H1 (cell line): ENCODE measurements at regions not wholly inside any gene's neighbourhood (a gene's known extent, or its start where the extent isn't known, plus 50 kb on each side); places are given as distances from the start of the nearest gene placed in this dataset.

ENCODE experiments used
- CTCF ChIA-PET: fragments of 300-600 bp; sonication (Branson Sonifier 250); formaldehyde crosslinking; loops from one replicate; lab custom pipeline; 2021; ENCODE audit not compliant: partially characterized antibody; lab: Charles Lee
- POLR2A ChIA-PET: fragments of 300-600 bp; sonication (Branson Sonifier 250); formaldehyde crosslinking; loops from one replicate; lab custom pipeline; 2021; ENCODE audit warnings: inconsistent platforms; ENCODE audit not compliant: partially characterized antibody; lab: Charles Lee
- DNase-seq, 2 experiments: peaks; one replicate each; pipeline versions ENCODE4 v3.0.0 to v3.0.0-alpha.2; 2010 to 2022; ENCODE audit warnings: low spot score in 2 of 2, low read depth in 1 of 2, mixed read lengths in 1 of 2
- FAIRE-seq: peaks from 2 replicates; lab custom pipeline; 2011; peaks lifted over from hg19 to GRCh38; lab: Jason Lieb, UNC
- H2AFZ ChIP-seq: 2 replicates; pipeline ENCODE4 v1.8.1; 2012; ENCODE audit warnings: low read length, inconsistent platforms
- H2AK5ac ChIP-seq: 2 replicates; pipeline ENCODE4 v1.6.1; 2013; ENCODE audit warnings: low read depth, low read length
- H2BK120ac ChIP-seq: replicated peaks from 2 replicates; pipeline ENCODE3; 2013; ENCODE audit warnings: low read depth, low read length, inconsistent platforms
- H2BK12ac ChIP-seq: 2 replicates; pipeline ENCODE4 v1.6.1; 2013; ENCODE audit warnings: low read depth, low read length
- H2BK15ac ChIP-seq: 2 replicates; pipeline ENCODE4 v1.6.1; 2013; ENCODE audit warnings: low read length
- H2BK20ac ChIP-seq: 2 replicates; pipeline ENCODE4 v1.6.1; 2013; ENCODE audit warnings: low read length
- H2BK5ac ChIP-seq: 2 replicates; pipeline ENCODE4 v1.6.1; 2013; ENCODE audit warnings: low read depth, low read length
- H3K14ac ChIP-seq: 2 replicates; pipeline ENCODE4 v1.6.1; 2013; ENCODE audit warnings: inconsistent platforms; ENCODE audit not compliant: insufficient read length
- H3K18ac ChIP-seq: 2 replicates; pipeline ENCODE4 v1.6.1; 2013; ENCODE audit warnings: low read length; ENCODE audit errors: extremely low read depth
- H3K23ac ChIP-seq: 2 replicates; pipeline ENCODE4 v1.6.1; 2013; ENCODE audit warnings: inconsistent platforms; ENCODE audit not compliant: insufficient read length
- H3K23me2 ChIP-seq: 2 replicates; pipeline ENCODE4 v1.6.1; 2013; ENCODE audit warnings: low read depth, low read length
- H3K27ac ChIP-seq: 2 replicates; pipeline ENCODE4 v1.6.1; 2011; ENCODE audit warnings: low read depth, low read length, inconsistent platforms
- H3K27me3 ChIP-seq, 4 experiments: replicated peaks in 1 of 4; 1 replicate in 1 of 4; 2 replicates in 3 of 4; pipeline versions ENCODE4 v1.6.1 to v1.8.1; 2011 to 2013; ENCODE audit warnings: low read length in 3 of 4, mild to moderate bottlenecking in 3 of 4, inconsistent platforms in 2 of 4, mixed read lengths in 2 of 4, moderate library complexity in 1 of 4; ENCODE audit not compliant: control insufficient read depth in 3 of 4, insufficient read depth in 3 of 4; ENCODE audit errors: extremely low read depth in 1 of 4
- H3K36me3 ChIP-seq, 4 experiments: 2 replicates each; pipeline versions ENCODE4 v1.6.1 to v1.8.1; 2011 to 2013; ENCODE audit warnings: mild to moderate bottlenecking in 4 of 4, low read length in 3 of 4, moderate library complexity in 2 of 4, control low read depth in 1 of 4, inconsistent platforms in 1 of 4; ENCODE audit not compliant: insufficient read depth in 4 of 4, control insufficient read depth in 2 of 4
- H3K4ac ChIP-seq: replicated peaks from 2 replicates; pipeline ENCODE3; 2013; ENCODE audit warnings: low read length, low read depth, mixed read lengths, inconsistent platforms; ENCODE audit not compliant: insufficient read length
- H3K4me1 ChIP-seq, 4 experiments: replicated peaks in 1 of 4; 1 replicate in 1 of 4; 2 replicates in 3 of 4; pipeline versions ENCODE4 v1.6.1 to v1.8.1; 2011 to 2013; ENCODE audit warnings: low read length in 3 of 4, inconsistent platforms in 2 of 4, mixed read lengths in 1 of 4; ENCODE audit not compliant: insufficient read depth in 4 of 4, control insufficient read depth in 3 of 4
- H3K4me2 ChIP-seq, 2 experiments: 2 replicates each; pipeline versions ENCODE4 v1.6.1 to v1.8.1; 2011 to 2013; ENCODE audit warnings: low read depth in 2 of 2, low read length in 2 of 2, control low read depth in 1 of 2, inconsistent platforms in 1 of 2, mild to moderate bottlenecking in 1 of 2; ENCODE audit not compliant: insufficient read depth in 1 of 2
- H3K4me3 ChIP-seq, 4 experiments: fragments of 200-600, 300-600 bp in 1 of 4; sonication (generic), shearing (Covaris generic), sonication (Bioruptor Twin) in 1 of 4; 2 replicates each; pipeline versions ENCODE4 v1.5.1 to v1.8.1; 2011 to 2016; ENCODE audit warnings: low read length in 4 of 4, low read depth in 3 of 4, control low read depth in 2 of 4, inconsistent platforms in 2 of 4, mild to moderate bottlenecking in 2 of 4, mixed read lengths in 1 of 4, moderate library complexity in 1 of 4; ENCODE audit not compliant: insufficient read depth in 2 of 4; ENCODE audit errors: extremely low read depth in 1 of 4
- H3K56ac ChIP-seq: replicated peaks from 2 replicates; pipeline ENCODE3; 2013; ENCODE audit warnings: low read depth, mild to moderate bottlenecking, mixed read lengths, low read length, inconsistent platforms; ENCODE audit not compliant: insufficient read length
- H3K79me1 ChIP-seq: 2 replicates; pipeline ENCODE4 v1.6.1; 2013; ENCODE audit warnings: low read depth, low read length, control low read depth
- H3K79me2 ChIP-seq, 2 experiments: 2 replicates each; pipeline versions ENCODE4 v1.6.1 to v1.8.1; 2012 to 2013; ENCODE audit warnings: low read length in 2 of 2, mild to moderate bottlenecking in 2 of 2, inconsistent platforms in 1 of 2; ENCODE audit not compliant: insufficient read depth in 2 of 2, control insufficient read depth in 1 of 2
- H3K9ac ChIP-seq, 4 experiments: replicated peaks in 1 of 4; 1 replicate in 1 of 4; 2 replicates in 3 of 4; pipeline versions ENCODE4 v1.6.1 to v1.8.1; 2011 to 2013; ENCODE audit warnings: low read depth in 3 of 4, low read length in 3 of 4, control low read depth in 2 of 4, mild to moderate bottlenecking in 2 of 4, moderate library complexity in 2 of 4, inconsistent platforms in 1 of 4; ENCODE audit errors: extremely low read depth in 1 of 4
- H3K9me3 ChIP-seq, 2 experiments: 2 replicates each; pipeline versions ENCODE4 v1.6.1 to v1.8.1; 2012 to 2013; ENCODE audit warnings: mild to moderate bottlenecking in 2 of 2, moderate library complexity in 2 of 2, control low read depth in 1 of 2, inconsistent platforms in 1 of 2, low read depth in 1 of 2, low read length in 1 of 2, mixed read lengths in 1 of 2; ENCODE audit not compliant: insufficient read depth in 2 of 2
- H4K20me1 ChIP-seq, 2 experiments: replicated peaks in 1 of 2; 2 replicates each; pipeline versions ENCODE3 to v1.8.1; 2011 to 2013; ENCODE audit warnings: inconsistent platforms in 2 of 2, low read length in 2 of 2, mild to moderate bottlenecking in 1 of 2; ENCODE audit not compliant: insufficient read depth in 2 of 2, control insufficient read depth in 1 of 2
- H4K5ac ChIP-seq: 2 replicates; pipeline ENCODE4 v1.6.1; 2013; ENCODE audit warnings: low read length, low read depth, mixed read lengths, inconsistent platforms; ENCODE audit not compliant: insufficient read length
- H4K8ac ChIP-seq: 2 replicates; pipeline ENCODE4 v1.8.0; 2013; ENCODE audit warnings: mild to moderate bottlenecking, moderate library complexity, low read length, inconsistent platforms; ENCODE audit not compliant: insufficient read depth; ENCODE audit errors: extremely low read depth
- H4K91ac ChIP-seq: replicated peaks from 2 replicates; pipeline ENCODE3; 2013; ENCODE audit warnings: low read length, mixed read lengths, inconsistent platforms; ENCODE audit not compliant: insufficient read length
- ASH2L ChIP-seq: fragments of 200-600, 300-600 bp; sonication (generic); IDR thresholded peaks from one replicate; pipeline ENCODE4 v1.7.1; 2017; ENCODE audit warnings: low read length
- BACH1 ChIP-seq: IDR thresholded peaks from 2 replicates; pipeline ENCODE4 v1.6.1; 2012; ENCODE audit warnings: low read length, improper control_type of control experiment
- CBX5 ChIP-seq: fragments of 300-800, 300-1000 bp; sonication (generic); IDR thresholded peaks from 2 replicates; pipeline ENCODE4 v1.7.1; 2016; ENCODE audit warnings: antibody characterized with exemption, low read length, low read depth
- GABPA ChIP-seq: IDR thresholded peaks from 2 replicates; pipeline ENCODE4 v1.6.1; 2011; ENCODE audit warnings: mild to moderate bottlenecking, low read length, moderate library complexity, borderline replicate concordance; ENCODE audit not compliant: insufficient read depth
- HDAC6 ChIP-seq: IDR thresholded peaks from one replicate; pipeline ENCODE4 v1.7.1; 2012; ENCODE audit warnings: low read depth, mild to moderate bottlenecking, inconsistent platforms, low read length, moderate library complexity
- KDM5A ChIP-seq: fragments of 200-600 bp; IDR thresholded peaks from 2 replicates; pipeline ENCODE4 v1.7.1; 2012; ENCODE audit warnings: mild to moderate bottlenecking, low read length, inconsistent platforms, mixed read lengths
- NANOG ChIP-seq: IDR thresholded peaks from 2 replicates; pipeline ENCODE4 v1.6.1; 2011; ENCODE audit warnings: low read length, low read depth, mild to moderate bottlenecking, inconsistent platforms; ENCODE audit not compliant: insufficient read depth, poor library complexity, severe bottlenecking
- RFX5 ChIP-seq: IDR thresholded peaks from 2 replicates; pipeline ENCODE4 v1.6.1; 2011; ENCODE audit warnings: low read depth, low read length, improper control_type of control experiment, borderline replicate concordance
- SP2 ChIP-seq: IDR thresholded peaks from 2 replicates; pipeline ENCODE4 v1.6.1; 2012; ENCODE audit warnings: mild to moderate bottlenecking, low read length, inconsistent platforms
- SUZ12 ChIP-seq: fragments of 200-600 bp; sonication (generic); IDR thresholded peaks from 2 replicates; pipeline ENCODE4 v1.6.1; 2012; ENCODE audit warnings: mild to moderate bottlenecking, inconsistent platforms, low read length, moderate library complexity, mixed read lengths
- TEAD4 ChIP-seq: IDR thresholded peaks from 2 replicates; pipeline ENCODE4 v1.6.1; 2012; ENCODE audit warnings: low read depth, low read length, inconsistent platforms, mixed read lengths
- WGBS, 2 experiments: shearing (Covaris generic) in 1 of 2; methylation state at CpG; one replicate each; pipeline versions ENCODE4 v1.1.6 to v1.1.7; 2013 to 2015; ENCODE audit warnings: low lambda C conversion rate in 2 of 2, mixed read lengths in 2 of 2, inconsistent platforms in 1 of 2, low coverage in 1 of 2, missing lambda C conversion rate in 1 of 2; ENCODE audit not compliant: insufficient replicate concordance in 2 of 2, insufficient coverage in 1 of 2, insufficient read length in 1 of 2; ENCODE audit errors: extremely low coverage in 1 of 2, missing lambda C conversion rate in 1 of 2; 5-methylcytosine and 5-hydroxymethylcytosine counted together

DNA sequence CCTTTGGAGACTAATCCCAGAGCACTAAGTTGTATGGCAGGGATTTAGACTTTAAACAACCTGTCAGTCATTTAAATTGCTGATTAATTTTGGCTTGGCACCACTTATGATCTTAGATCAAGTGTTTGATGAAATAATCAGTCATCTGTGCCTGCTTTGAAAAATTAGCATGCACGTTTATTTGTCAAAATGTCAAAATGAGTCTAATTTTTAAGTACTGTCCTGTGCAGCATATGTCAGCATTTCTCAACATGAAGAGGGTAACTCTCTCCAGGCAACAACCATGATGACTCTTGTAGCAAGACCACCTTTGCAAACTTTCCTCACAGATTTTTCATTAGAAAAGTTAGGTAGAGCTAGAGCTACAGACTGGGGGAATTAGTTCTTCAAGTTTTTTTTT is 155.7 kb upstream of the GJE1 start:
- H3K4ac ChIP-seq: no peak overlapping the region
- H4K5ac ChIP-seq: no peak overlapping the region
- H4K8ac ChIP-seq: no peak overlapping the region
- H2BK20ac ChIP-seq: no peak overlapping the region
- no peak overlapping the region for H3K56ac ChIP-seq
- H3K4me1 ChIP-seq: no peaks in the 10 kb centered on the region
- no peak overlapping the region for H2BK15ac ChIP-seq
- no peak overlapping the region for H3K14ac ChIP-seq
- no peak overlapping the region for H2AK5ac ChIP-seq
- DNase-seq: no peak
- no peak overlapping the region for H4K91ac ChIP-seq
- no peak overlapping the region for H2AFZ ChIP-seq
- H3K79me1 ChIP-seq: no peaks in the 10 kb centered on the region
- no peak overlapping the region for H2BK120ac ChIP-seq
- no peak overlapping the region for H2BK5ac ChIP-seq
- no peak overlapping the region for H3K9ac ChIP-seq
- 93% methylated on average over 1 of the region's 1 CpG; no CpG with 5 or more reads in 1 of the 2 experiments for WGBS, 2 experiments
- no peak overlapping the region for H3K23ac ChIP-seq
- H2BK12ac ChIP-seq: no peak overlapping the region
- POLR2A ChIA-PET: no interaction called here
- CTCF ChIA-PET: interaction anchor here (0.6 to 1.2 kb wide), 2 partner anchors 12 to 327 kb away, joined by 4 to 6 read pairs; no protein-coding TSS in a partner anchor
- H3K18ac ChIP-seq: no peak overlapping the region
- no peaks in the 10 kb centered on the region for H3K36me3 ChIP-seq
- TF ChIP-seq TEAD4 (no peak), CBX5 (no peak), GABPA (no peak), RFX5 (no peak), ASH2L (no peak), SUZ12 (no peak), HDAC6 (no peak), BACH1 (no peak), KDM5A (no peak), SP2 (no peak), NANOG (no peak)
- H3K9me3 ChIP-seq: no peaks in the 10 kb centered on the region
- H3K4me3 ChIP-seq: no peak overlapping the region
- no peaks in the 10 kb centered on the region for H3K27me3 ChIP-seq
- H4K20me1 ChIP-seq: no peaks in the 10 kb centered on the region
- no peak overlapping the region for H3K4me2 ChIP-seq
- no peaks in the 10 kb centered on the region for H3K79me2 ChIP-seq
- H3K27ac ChIP-seq: no peak overlapping the region
- FAIRE-seq: no peak
- H3K23me2 ChIP-seq: no peaks in the 10 kb centered on the region
